GM11168 (cell line): ENCODE measurements at regions not wholly inside any gene's neighbourhood (a gene's known extent, or its start where the extent isn't known, plus 50 kb on each side); places are given as distances from the start of the nearest gene placed in this dataset.
"Not testable (repeated sequence)": the region's sequence is repeated elsewhere in the genome, so short reads cannot be mapped to it uniquely, and the experiment has no call there.

Source experiments
- in situ Hi-C: fragments of 300-500 bp; cut with MboI; formaldehyde crosslinking; loops from one replicate; pipeline ENCODE4 v1.12.0; 2022; ENCODE audit warnings: low sequenced_read_pairs; ENCODE audit not compliant: unreplicated experiment

- in situ Hi-C loops: no loop called here
Measured at GRCh38 chr12:29012673-29013072, 136.4 kb upstream of the FAR2 start.

- in situ Hi-C loops: not testable (repeated sequence)
Measured at GRCh38 chr12:29017532-29017931, 131.5 kb upstream of the FAR2 start.

- in situ Hi-C loops: no loop called here
Measured at GRCh38 chr12:29023436-29024076, 125.5 kb upstream of the FAR2 start.

DNA sequence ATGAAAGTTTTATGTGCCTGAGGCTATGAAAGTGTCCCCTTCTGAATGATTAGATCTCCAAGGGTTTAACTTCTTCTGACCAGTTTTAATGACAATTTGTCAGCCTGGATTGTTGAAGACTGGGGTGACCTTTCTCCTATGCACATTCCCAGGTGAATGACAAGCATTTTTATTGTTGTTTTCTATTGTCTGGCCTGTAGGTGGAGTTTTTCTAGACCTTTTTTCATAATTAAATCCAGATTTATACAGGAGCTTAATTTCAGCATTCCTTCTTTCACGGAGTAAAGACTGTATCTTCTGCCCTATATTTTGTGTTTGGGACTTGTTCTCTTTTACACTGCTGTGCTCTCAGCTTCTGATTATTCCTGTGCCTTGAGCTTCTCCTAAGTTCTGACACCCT, 125.0 kb upstream of the FAR2 start:
- in situ Hi-C loops: no loop called here

GRCh38 chr12:29025937-29026336, 123.1 kb upstream of the FAR2 start:
- in situ Hi-C loops: no loop called here

GRCh38 chr12:29026419-29026818, 122.7 kb upstream of the FAR2 start:
- in situ Hi-C loops: no loop called here

DNA sequence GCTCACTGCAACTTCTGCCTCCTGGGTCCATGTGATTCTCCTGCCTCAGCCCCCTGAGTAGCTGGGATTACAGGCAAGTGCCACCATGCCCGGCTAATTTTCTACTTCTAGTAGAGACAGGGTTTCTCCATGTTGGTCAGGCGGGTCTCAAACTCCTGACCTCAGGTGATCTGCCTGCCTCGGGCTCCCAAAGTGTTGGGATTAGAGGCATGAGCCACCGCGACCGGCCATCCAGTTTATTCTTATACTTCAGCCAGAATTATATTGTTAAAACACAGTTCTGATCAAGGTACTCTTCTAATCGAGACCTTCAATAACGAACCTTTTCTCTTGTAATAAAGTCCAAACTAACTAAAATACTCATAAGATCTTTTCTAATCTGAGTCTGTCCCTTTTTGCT, 119.6 kb upstream of the FAR2 start:
- in situ Hi-C loops: not testable (repeated sequence)

DNA sequence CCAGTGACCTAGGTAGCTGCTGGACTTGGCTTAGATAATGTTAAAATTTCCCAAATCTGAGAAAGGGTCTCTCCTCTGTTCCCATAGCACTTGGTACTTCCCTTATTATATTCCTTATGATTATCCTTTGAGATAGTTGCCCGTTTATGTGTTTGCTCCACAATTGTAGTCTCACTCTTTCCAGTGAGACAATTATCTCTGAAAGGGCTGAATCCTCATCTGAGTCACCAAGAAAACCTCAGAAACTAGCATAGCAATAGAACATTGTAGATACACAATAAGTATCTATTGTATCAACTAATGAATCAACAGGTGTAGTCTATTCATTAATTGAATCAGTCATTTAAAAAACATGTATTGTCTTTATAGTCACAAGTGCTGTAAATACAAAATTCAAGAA, 119.1 kb upstream of the FAR2 start:
- in situ Hi-C loops: no loop called here

DNA sequence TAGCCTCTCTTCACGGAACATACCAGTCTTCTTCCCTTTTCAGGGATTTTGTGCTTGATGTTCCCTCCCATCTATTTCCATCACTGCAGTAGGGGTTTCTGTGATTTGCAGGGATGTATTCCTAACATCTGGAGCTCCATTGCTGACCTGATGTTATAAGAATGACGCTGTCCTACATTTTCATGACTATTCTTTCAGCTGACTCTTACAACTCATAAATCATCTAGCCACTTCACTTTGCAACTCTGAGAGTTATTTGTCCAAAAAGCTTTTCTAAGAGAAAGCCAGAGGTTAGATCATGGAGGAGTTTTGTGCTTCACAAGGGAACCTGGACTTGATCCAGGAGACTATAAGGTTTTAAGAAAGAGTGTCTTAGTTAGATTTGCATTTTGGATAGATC, 116.6 kb upstream of the FAR2 start:
- in situ Hi-C loops: no loop called here

GRCh38 chr12:29033519-29033918, 115.6 kb upstream of the FAR2 start:
- in situ Hi-C loops: no loop called here

- in situ Hi-C loops: no loop called here
Measured at GRCh38 chr12:29035112-29035511, 114.0 kb upstream of the FAR2 start.

GRCh38 chr12:29039013-29039412, 110.1 kb upstream of the FAR2 start:
- in situ Hi-C loops: no loop called here

DNA sequence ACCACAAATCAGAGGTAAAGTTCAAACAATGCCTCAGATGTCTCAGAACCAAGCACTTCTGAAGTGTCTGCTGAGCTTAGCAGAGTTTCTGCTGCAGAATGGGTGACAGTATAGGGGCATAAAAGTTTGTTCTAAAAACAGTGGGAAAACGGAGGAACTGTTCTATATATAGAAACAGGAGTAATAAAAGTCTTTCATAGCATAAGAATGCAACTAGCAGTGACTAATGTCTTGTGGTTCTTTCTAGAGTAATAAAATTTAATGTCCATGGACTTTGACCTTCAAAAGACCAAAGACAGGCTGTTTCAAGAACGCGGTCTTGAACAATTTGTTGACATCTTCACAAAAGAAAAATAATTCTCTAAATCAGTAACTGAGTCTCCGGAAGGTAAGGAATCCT, 107.5 kb upstream of the FAR2 start:
- in situ Hi-C loops: no loop called here

- in situ Hi-C loops: no loop called here
Measured at GRCh38 chr12:29043069-29043468, 106.0 kb upstream of the FAR2 start.

DNA sequence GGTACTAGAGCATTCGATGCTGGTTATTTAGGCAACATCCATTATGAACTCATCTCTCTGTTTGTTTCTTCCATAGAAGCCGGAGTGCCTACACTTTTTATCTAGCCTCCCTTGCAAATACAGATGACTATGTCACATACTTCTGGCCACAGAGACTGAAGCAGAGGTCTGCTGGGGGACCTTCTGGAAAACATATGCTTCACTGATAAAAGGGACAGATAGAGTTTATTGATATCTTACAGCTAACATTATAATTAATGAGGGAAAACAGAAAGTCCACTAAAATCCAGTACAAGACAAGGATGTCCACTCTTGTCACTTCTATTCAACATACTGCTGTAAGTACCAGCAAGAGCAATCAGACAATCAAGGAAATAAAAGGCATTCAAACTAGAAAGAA, 104.3 kb upstream of the FAR2 start:
- in situ Hi-C loops: no loop called here

DNA sequence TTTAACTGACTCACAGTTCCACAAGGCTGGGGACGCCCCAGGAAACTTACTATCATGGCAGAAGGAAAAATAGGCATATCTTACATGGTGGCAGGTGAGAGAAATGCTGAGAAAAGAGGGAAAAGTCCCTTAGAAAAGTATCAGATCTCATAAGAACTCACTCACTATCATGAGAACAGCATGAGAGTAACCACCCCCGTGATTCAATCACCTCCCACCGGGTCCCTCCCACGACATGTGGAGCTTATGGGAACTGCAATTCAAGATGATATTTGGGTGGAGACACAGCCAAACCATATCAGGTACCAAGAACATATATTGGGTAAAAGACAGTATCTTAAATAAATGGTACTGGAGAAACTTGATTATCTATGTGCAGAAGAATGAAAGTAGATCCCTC, 100.3 kb upstream of the FAR2 start:
- in situ Hi-C loops: no loop called here

GRCh38 chr12:29050503-29050902, 98.6 kb upstream of the FAR2 start:
- in situ Hi-C loops: no loop called here

- in situ Hi-C loops: no loop called here
Measured at GRCh38 chr12:29051221-29051620, 97.9 kb upstream of the FAR2 start.

DNA sequence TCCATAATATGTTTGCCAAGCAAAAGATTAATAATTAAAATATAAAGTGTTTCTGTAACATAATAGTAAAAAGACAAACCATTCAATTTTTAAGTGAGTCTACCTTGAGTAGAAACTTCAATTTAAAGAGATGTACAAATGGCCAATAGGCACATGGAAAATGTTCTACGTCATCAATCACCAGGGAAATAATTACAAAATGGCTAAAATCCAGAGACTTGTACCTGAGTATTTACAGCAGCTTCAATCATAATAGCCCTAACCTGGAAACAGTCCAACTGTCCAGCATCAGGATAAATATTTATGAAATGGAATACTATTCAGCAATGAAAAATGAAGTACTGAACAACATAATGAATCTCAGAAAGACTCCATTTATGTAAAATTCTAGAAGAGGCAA, 95.5 kb upstream of the FAR2 start:
- in situ Hi-C loops: no loop called here

DNA sequence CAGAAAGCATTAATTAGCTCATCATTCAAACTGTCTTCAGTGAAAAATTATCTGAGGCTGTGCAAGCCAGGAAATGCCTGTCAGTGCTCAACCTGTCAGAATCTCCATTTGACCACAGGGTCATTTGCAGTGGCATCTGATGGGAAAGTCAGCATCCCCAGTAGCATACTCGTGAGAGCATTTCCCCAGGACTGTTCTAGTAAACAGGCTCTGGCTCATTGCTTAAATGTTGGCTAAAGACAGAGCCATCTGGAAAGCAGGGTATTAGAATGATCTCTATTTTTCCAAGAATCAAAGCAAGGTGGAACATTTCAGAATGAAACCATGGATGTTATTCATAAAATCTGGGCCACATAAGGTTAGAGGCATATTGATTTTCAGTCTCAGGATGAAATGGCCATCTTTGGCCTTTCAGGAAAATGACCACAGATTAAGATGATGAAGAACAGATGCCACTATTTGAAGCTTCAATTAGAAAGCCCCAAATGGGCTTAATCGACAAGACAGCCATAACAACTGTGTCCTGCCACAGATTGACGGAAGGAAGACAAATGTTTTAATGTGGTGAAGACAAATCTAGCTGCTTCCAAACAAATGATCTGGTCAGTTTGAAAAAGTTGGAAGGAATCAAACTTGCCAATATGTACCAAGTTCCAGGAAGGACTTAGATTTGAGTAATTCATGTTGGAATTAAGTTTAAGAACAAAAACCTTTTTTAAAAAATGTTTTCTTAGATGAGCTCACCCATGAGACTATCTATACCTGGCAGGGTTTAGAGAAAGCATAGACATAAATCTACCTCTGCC, 94.0 kb upstream of the FAR2 start:
- in situ Hi-C loops: no loop called here

DNA sequence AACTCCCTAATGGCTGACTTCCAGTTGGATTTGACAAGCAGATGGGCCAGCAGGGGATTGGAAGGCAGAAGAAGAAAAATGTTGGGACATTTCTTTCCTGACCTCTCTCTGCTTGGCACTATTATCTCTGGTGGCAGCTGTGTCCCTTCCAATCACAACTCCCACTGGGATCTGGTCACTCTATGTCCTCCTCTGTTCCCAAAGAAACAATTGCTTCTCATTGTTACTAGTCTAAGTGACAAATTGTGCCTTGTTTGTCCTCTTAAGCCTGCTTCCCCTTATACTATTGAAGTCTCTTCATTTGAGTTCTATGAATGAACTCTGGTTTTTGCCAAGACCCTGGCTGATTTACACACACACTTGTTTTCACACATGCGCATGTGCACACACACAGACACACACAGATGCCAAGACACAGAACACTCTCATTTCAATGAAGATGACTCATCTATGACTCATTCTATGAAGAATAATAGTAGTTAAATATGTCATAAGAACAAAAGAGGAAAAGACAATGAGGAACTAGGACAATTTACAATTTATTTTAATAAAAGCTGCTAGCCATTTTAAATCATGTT, 83.0 kb upstream of the FAR2 start:
- in situ Hi-C loops: no loop called here

GRCh38 chr12:29067430-29067829, 81.6 kb upstream of the FAR2 start:
- in situ Hi-C loops: no loop called here
